GM13976 (cell line): ENCODE measurements at regions not wholly inside any gene's neighbourhood (a gene's known extent, or its start where the extent isn't known, plus 50 kb on each side); places are given as distances from the start of the nearest gene placed in this dataset.

Experiments
- DNase-seq: peaks from one replicate; pipeline ENCODE4 v3.0.0; 2012; ENCODE audit warnings: low spot score
- CTCF ChIP-seq: IDR thresholded peaks from 2 replicates; pipeline ENCODE4 v1.5.1; 2012; ENCODE audit warnings: borderline replicate concordance, mild to moderate bottlenecking; ENCODE audit not compliant: insufficient read depth; ENCODE audit errors: extremely low read depth, missing control alignments, control extremely low read depth
- in situ Hi-C: fragments of 300-500 bp; cut with MboI; formaldehyde crosslinking; loops from one replicate; pipeline ENCODE4 v1.12.0; 2022; ENCODE audit warnings: low sequenced_read_pairs, mixed read lengths, inconsistent platforms; ENCODE audit not compliant: unreplicated experiment

GRCh38 chr5:96023518-96023917 is 61.9 kb upstream of the ELL2 start:
- TF ChIP-seq CTCF, result no peak
- no peak for DNase-seq
- in situ Hi-C loops, result no loop called here

- in situ Hi-C loops, result no loop called here
- no peak for TF ChIP-seq CTCF
- DNase-seq, result no peak
Measured at GRCh38 chr5:96022971-96023370, 61.3 kb upstream of the ELL2 start.

GRCh38 chr5:96017951-96018350 is 56.3 kb upstream of the ELL2 start:
- in situ Hi-C loops, result no loop called here
- DNase-seq, result no peak
- no peak for TF ChIP-seq CTCF

- DNase-seq, result no peak
- in situ Hi-C loops, result no loop called here
- no peak for TF ChIP-seq CTCF
Measured at GRCh38 chr5:96016216-96016615, 54.6 kb upstream of the ELL2 start.

- no peak for TF ChIP-seq CTCF
- in situ Hi-C loops, result no loop called here
- DNase-seq, result no peak
Measured at GRCh38 chr5:96015709-96016108, 54.1 kb upstream of the ELL2 start.

- DNase-seq, result no peak
- in situ Hi-C loops, result no loop called here
- no peak for TF ChIP-seq CTCF
Measured at GRCh38 chr5:96014395-96014794, 52.7 kb upstream of the ELL2 start.

- no peak for DNase-seq
- TF ChIP-seq CTCF, result no peak
- in situ Hi-C loops, result no loop called here
Measured at GRCh38 chr5:96013254-96013653, 51.6 kb upstream of the ELL2 start.
